ENCODE measurements at regions not wholly inside any gene's neighbourhood (a gene's known extent, or its start where the extent isn't known, plus 50 kb on each side); places are given as distances from the start of the nearest gene placed in this dataset.

GRCh38 chr13:99132295-99132835, 68.3 kb upstream of the UBAC2 start:
- H3K9me3 ChIP-seq (replicated peaks in 1 of 3): no peaks in the 10 kb centered on the region
- no peak overlapping the region for H3K4me3 ChIP-seq
- intact Hi-C loops (cut with DNase I): no loop called here
- H3K4me1 ChIP-seq (replicated peaks in 1 of 2): no peaks in the 10 kb centered on the region
- TF ChIP-seq, protein P1, sequence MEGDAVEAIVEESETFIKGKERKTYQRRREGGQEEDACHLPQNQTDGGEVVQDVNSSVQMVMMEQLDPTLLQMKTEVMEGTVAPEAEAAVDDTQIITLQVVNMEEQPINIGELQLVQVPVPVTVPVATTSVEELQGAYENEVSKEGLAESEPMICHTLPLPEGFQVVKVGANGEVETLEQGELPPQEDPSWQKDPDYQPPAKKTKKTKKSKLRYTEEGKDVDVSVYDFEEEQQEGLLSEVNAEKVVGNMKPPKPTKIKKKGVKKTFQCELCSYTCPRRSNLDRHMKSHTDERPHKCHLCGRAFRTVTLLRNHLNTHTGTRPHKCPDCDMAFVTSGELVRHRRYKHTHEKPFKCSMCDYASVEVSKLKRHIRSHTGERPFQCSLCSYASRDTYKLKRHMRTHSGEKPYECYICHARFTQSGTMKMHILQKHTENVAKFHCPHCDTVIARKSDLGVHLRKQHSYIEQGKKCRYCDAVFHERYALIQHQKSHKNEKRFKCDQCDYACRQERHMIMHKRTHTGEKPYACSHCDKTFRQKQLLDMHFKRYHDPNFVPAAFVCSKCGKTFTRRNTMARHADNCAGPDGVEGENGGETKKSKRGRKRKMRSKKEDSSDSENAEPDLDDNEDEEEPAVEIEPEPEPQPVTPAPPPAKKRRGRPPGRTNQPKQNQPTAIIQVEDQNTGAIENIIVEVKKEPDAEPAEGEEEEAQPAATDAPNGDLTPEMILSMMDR (IDR thresholded peaks at IDR 0.05): no peak
- no peak for TF ChIP-seq POLR2A (IDR thresholded peaks at IDR 0.05)
- H3K27ac ChIP-seq: no peak overlapping the region
- no peak for DNase-seq
- no peaks in the 10 kb centered on the region for H3K27me3 ChIP-seq
- H3K36me3 ChIP-seq (replicated peaks in 1 of 2): no peaks in the 10 kb centered on the region

- Histone ChIP-seq H3K27me3 (no peaks in the 10 kb centered on the region), H3K4me1 (replicated peaks in 1 of 2) (no peaks in the 10 kb centered on the region), H3K27ac (no peak overlapping the region), H3K9me3 (replicated peaks in 1 of 3) (no peaks in the 10 kb centered on the region), H3K36me3 (replicated peaks in 1 of 2) (no peaks in the 10 kb centered on the region), H3K4me3 (no peak overlapping the region)
- intact Hi-C loops (cut with DNase I): no loop called here
- DNase-seq: no peak
- TF ChIP-seq, protein P1 (IDR thresholded peaks at IDR 0.05): no peak
- no peak for TF ChIP-seq POLR2A (IDR thresholded peaks at IDR 0.05)
- 88 to 97% (median 93%) methylated on average over 1 of the region's 1 CpG for WGBS, 4 donors
These were observed 67.4 kb upstream of the UBAC2 start for GRCh38 chr13:99133230-99133629.

DNA sequence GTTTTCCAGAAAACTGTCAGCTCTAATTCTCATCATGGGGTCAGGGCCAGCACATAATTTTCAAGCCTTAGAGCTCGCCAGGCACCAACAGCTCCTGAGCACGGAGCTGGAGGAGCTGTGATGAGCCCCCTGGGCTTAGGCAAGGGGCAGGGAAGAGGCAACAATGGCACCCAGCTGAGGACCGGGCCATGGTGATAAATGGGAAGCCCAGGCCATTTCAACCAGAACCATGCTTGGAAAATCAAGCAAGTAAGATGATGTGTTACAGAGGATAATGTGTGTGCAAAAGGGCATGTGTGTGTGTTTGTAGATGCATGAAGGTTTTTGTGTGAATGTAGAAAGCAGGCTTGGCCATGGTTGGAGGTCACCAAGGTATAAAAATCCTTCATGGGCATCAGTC, 66.8 kb upstream of the UBAC2 start:
- intact Hi-C loops (cut with DNase I): no loop called here
- H3K4me3 ChIP-seq: no peak overlapping the region
- no peaks in the 10 kb centered on the region for H3K9me3 ChIP-seq (replicated peaks in 1 of 3)
- DNase-seq: peak in 1 of 7 donors; percentile 13
- no peak for TF ChIP-seq POLR2A (IDR thresholded peaks at IDR 0.05)
- TF ChIP-seq, protein P1 (IDR thresholded peaks at IDR 0.05): no peak
- no peak overlapping the region for H3K27ac ChIP-seq
- WGBS, 4 donors: 76 to 97% (median 84%) methylated on average over 2 to 3 of the region's 3 CpGs
- H3K36me3 ChIP-seq (replicated peaks in 1 of 2): no peaks in the 10 kb centered on the region
- H3K27me3 ChIP-seq: no peaks in the 10 kb centered on the region
- no peaks in the 10 kb centered on the region for H3K4me1 ChIP-seq (replicated peaks in 1 of 2)

DNA sequence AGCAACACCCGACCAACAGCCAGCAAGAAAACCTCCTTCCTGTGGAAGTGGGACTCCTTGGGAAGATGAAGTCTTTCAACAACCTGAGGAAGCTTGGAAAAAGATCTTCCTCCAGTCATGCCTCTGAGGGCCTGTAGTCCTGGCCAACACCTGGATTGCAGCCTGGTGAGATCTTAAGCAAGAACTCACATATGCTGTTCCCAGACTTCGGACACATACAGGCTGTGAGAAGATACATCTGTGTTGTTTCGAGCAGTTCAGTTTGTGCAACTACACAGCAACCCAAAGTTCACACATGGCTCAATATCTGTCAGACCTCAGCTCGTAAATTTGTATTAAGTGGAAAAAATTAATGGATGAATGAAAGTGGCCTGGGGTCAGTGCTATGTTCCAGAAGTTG, 65.1 kb upstream of the UBAC2 start:
- H3K4me3 ChIP-seq: no peak overlapping the region
- H3K4me1 ChIP-seq (replicated peaks in 1 of 2): no peaks in the 10 kb centered on the region
- TF ChIP-seq, protein P1 (IDR thresholded peaks at IDR 0.05): no peak
- no peak for TF ChIP-seq POLR2A (IDR thresholded peaks at IDR 0.05)
- H3K36me3 ChIP-seq (replicated peaks in 1 of 2): no peaks in the 10 kb centered on the region
- intact Hi-C loops (cut with DNase I): no loop called here
- peak in 1 of 7 donors; percentile 23 for DNase-seq
- H3K27me3 ChIP-seq: no peaks in the 10 kb centered on the region
- no peak overlapping the region for H3K27ac ChIP-seq
- no peaks in the 10 kb centered on the region for H3K9me3 ChIP-seq (replicated peaks in 1 of 3)
- WGBS, 4 donors: 64 to 77% (median 74%) methylated on average over 4 of the region's 4 CpGs

Data from adrenal gland (tissue), 9 donors.